ENCODE measurements at regions not wholly inside any gene's neighbourhood (a gene's known extent, or its start where the extent isn't known, plus 50 kb on each side); places are given as distances from the start of the nearest gene placed in this dataset.

GRCh38 chr20:52446421-52447224, 255.0 kb upstream of the ZFP64 start:
- no peaks in the 10 kb centered on the region for H3K9me3 ChIP-seq (ENCODE audit: low read length)
- H3K27me3 ChIP-seq (ENCODE audit: control insufficient read depth in 1 of 2, insufficient read depth in 2 of 2, low read length in 2 of 2), result no peaks in the 10 kb centered on the region
- no peaks in the 10 kb centered on the region for H3K4me1 ChIP-seq (ENCODE audit: insufficient read depth, low read length)

DNA sequence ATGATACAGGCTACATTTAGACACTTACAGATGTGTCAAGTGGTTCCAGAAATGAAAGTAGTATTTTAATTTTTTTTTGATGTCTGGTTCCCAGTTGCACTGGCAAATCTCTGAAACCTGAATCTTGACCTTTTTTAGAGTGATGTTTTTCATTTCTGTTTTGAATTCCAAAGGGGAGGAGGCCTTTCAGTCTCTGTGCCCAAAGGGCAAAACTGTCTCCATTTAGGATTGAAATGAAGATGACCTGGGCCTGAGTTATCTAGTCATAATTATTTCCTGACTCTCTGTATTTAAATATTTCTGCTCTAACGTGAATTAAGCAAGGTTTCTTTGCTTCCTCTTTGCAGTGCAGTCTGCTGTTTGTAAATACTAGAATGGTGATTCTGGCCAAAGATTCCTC, 252.9 kb upstream of the ZFP64 start:
- H3K36me3 ChIP-seq (ENCODE audit: insufficient read depth, low read length), result no peaks in the 10 kb centered on the region
- no peaks in the 10 kb centered on the region for H3K9me3 ChIP-seq (ENCODE audit: low read length)
- H3K27ac ChIP-seq (ENCODE audit: low read depth, low read length), result no peak overlapping the region
- H3K27me3 ChIP-seq (ENCODE audit: control insufficient read depth in 1 of 2, insufficient read depth in 2 of 2, low read length in 2 of 2), result no peaks in the 10 kb centered on the region
- H3K9ac ChIP-seq (ENCODE audit: low read length), result no peak overlapping the region
- H3K4me1 ChIP-seq (ENCODE audit: insufficient read depth, low read length), result no peaks in the 10 kb centered on the region
- H3K4me3 ChIP-seq (ENCODE audit: low read depth in 1 of 2, low read length in 2 of 2), result no peak overlapping the region

More at GRCh38 chr20:52446421-52447224, 255.0 kb upstream of the ZFP64 start:
- no peaks in the 10 kb centered on the region for H3K36me3 ChIP-seq (ENCODE audit: insufficient read depth, low read length)
- no peak overlapping the region for H3K9ac ChIP-seq (ENCODE audit: low read length)
- H3K4me3 ChIP-seq (ENCODE audit: low read depth in 1 of 2, low read length in 2 of 2), result no peak overlapping the region
- H3K27ac ChIP-seq (ENCODE audit: low read depth, low read length), result no peak overlapping the region

DNA sequence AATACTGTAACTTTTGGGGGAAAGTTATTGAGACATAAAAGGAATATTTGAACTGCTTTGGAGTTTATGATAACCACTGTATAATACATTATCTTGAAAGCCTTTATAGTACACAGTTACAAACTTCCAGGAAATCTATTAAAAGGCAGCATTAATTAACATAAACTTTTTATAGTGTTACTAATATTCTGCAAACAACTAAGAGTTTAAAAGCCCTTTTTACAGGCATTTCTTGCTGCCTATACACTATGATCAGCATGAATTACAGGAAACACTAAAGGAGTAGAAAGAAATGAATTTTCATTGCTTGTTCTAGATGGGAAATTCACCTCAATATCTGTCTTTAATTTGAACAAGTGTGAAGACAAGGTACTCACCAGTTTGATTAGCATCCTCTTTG, 252.3 kb upstream of the ZFP64 start:
- Histone ChIP-seq H3K9me3 (ENCODE audit: low read length) (no peaks in the 10 kb centered on the region), H3K9ac (ENCODE audit: low read length) (no peak overlapping the region), H3K27ac (ENCODE audit: low read depth, low read length) (no peak overlapping the region), H3K27me3 (ENCODE audit: control insufficient read depth in 1 of 2, insufficient read depth in 2 of 2, low read length in 2 of 2) (no peaks in the 10 kb centered on the region), H3K4me3 (ENCODE audit: low read depth in 1 of 2, low read length in 2 of 2) (no peak overlapping the region), H3K36me3 (ENCODE audit: insufficient read depth, low read length) (no peaks in the 10 kb centered on the region), H3K4me1 (ENCODE audit: insufficient read depth, low read length) (no peaks in the 10 kb centered on the region)

- no peaks in the 10 kb centered on the region for H3K36me3 ChIP-seq (ENCODE audit: insufficient read depth, low read length)
- no peaks in the 10 kb centered on the region for H3K27me3 ChIP-seq (ENCODE audit: control insufficient read depth in 1 of 2, insufficient read depth in 2 of 2, low read length in 2 of 2)
- H3K4me3 ChIP-seq (ENCODE audit: low read depth in 1 of 2, low read length in 2 of 2), result no peak overlapping the region
- H3K4me1 ChIP-seq (ENCODE audit: insufficient read depth, low read length), result no peaks in the 10 kb centered on the region
- no peaks in the 10 kb centered on the region for H3K9me3 ChIP-seq (ENCODE audit: low read length)
- H3K27ac ChIP-seq (ENCODE audit: low read depth, low read length), result no peak overlapping the region
- no peak overlapping the region for H3K9ac ChIP-seq (ENCODE audit: low read length)
Observed at GRCh38 chr20:52441710-52442109, 250.1 kb upstream of the ZFP64 start.

DNA sequence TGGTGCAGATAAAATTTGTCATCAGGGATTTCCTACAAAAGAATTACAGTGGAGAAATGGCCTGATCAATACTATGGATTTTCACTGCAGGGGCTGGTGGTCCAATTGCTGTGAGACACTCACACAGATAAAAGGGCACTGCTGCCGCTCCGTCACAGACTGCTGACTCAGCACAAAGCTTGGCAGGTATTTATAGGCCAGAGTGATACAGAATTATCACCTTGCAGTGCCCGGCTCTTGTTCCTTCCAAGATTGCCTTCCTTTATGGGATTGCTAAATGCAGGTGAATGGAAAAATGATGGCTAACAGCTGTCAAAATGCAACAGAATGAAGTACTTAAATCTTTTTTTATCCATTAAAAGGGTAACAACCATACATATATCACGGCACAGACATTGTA, 247.8 kb upstream of the ZFP64 start:
- Histone ChIP-seq H3K36me3 (ENCODE audit: insufficient read depth, low read length) (no peaks in the 10 kb centered on the region), H3K27me3 (ENCODE audit: control insufficient read depth in 1 of 2, insufficient read depth in 2 of 2, low read length in 2 of 2) (no peaks in the 10 kb centered on the region), H3K9ac (ENCODE audit: low read length) (no peak overlapping the region), H3K4me1 (ENCODE audit: insufficient read depth, low read length) (no peaks in the 10 kb centered on the region), H3K9me3 (ENCODE audit: low read length) (no peaks in the 10 kb centered on the region), H3K27ac (ENCODE audit: low read depth, low read length) (no peak overlapping the region), H3K4me3 (ENCODE audit: low read depth in 1 of 2, low read length in 2 of 2) (no peak overlapping the region)

DNA sequence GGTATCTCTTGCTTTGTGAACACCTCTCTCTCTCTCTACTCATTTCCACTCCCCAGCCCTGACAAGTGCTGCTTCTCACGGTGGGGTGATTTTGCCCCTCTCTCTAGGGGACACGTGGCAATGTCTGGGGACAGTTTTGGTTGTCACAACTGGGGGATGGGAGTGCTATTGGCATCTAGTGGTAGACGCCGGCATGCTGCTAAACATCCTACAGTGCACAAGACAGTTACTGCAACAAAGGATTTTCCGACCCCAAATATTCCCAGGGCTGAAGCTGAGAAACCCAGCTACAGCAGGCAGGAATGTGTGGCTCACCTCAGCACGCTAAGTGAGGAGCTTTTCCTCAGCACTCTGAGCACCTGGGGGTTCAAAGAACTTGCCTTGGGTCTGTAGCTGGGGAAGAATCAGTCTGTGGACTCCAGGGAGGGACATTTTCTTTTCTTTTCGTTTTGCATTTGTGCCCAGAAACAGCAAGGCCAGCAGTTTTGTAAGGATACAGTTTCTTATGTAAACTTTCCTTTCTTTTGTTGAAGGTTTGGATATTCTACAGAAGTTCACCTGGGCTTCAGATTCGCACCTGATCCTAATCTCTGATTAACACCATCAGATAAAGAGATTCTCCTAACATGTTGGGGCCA, 246.9 kb upstream of the ZFP64 start:
- H3K9ac ChIP-seq (ENCODE audit: low read length), result no peak overlapping the region
- H3K4me1 ChIP-seq (ENCODE audit: insufficient read depth, low read length), result no peaks in the 10 kb centered on the region
- H3K36me3 ChIP-seq (ENCODE audit: insufficient read depth, low read length), result no peaks in the 10 kb centered on the region
- no peaks in the 10 kb centered on the region for H3K27me3 ChIP-seq (ENCODE audit: control insufficient read depth in 1 of 2, insufficient read depth in 2 of 2, low read length in 2 of 2)
- H3K27ac ChIP-seq (ENCODE audit: low read depth, low read length), result no peak overlapping the region
- H3K4me3 ChIP-seq (ENCODE audit: low read depth in 1 of 2, low read length in 2 of 2), result no peak overlapping the region
- no peaks in the 10 kb centered on the region for H3K9me3 ChIP-seq (ENCODE audit: low read length)

- Histone ChIP-seq H3K36me3 (ENCODE audit: insufficient read depth, low read length) (no peaks in the 10 kb centered on the region), H3K27ac (ENCODE audit: low read depth, low read length) (no peak overlapping the region), H3K9ac (ENCODE audit: low read length) (no peak overlapping the region), H3K4me1 (ENCODE audit: insufficient read depth, low read length) (no peaks in the 10 kb centered on the region), H3K4me3 (ENCODE audit: low read depth in 1 of 2, low read length in 2 of 2) (no peak overlapping the region), H3K9me3 (ENCODE audit: low read length) (no peaks in the 10 kb centered on the region), H3K27me3 (ENCODE audit: control insufficient read depth in 1 of 2, insufficient read depth in 2 of 2, low read length in 2 of 2) (no peaks in the 10 kb centered on the region)
Observed at GRCh38 chr20:52434453-52434852, 242.9 kb upstream of the ZFP64 start.

- Histone ChIP-seq H3K4me3 (ENCODE audit: low read depth in 1 of 2, low read length in 2 of 2) (no peak overlapping the region), H3K27ac (ENCODE audit: low read depth, low read length) (no peak overlapping the region), H3K36me3 (ENCODE audit: insufficient read depth, low read length) (no peaks in the 10 kb centered on the region), H3K9me3 (ENCODE audit: low read length) (no peaks in the 10 kb centered on the region), H3K4me1 (ENCODE audit: insufficient read depth, low read length) (no peaks in the 10 kb centered on the region), H3K27me3 (ENCODE audit: control insufficient read depth in 1 of 2, insufficient read depth in 2 of 2, low read length in 2 of 2) (no peaks in the 10 kb centered on the region), H3K9ac (ENCODE audit: low read length) (no peak overlapping the region)
Observed at GRCh38 chr20:52434041-52434425, 242.5 kb upstream of the ZFP64 start.

- Histone ChIP-seq H3K36me3 (ENCODE audit: insufficient read depth, low read length) (no peaks in the 10 kb centered on the region), H3K9me3 (ENCODE audit: low read length) (no peaks in the 10 kb centered on the region), H3K27ac (ENCODE audit: low read depth, low read length) (no peak overlapping the region), H3K9ac (ENCODE audit: low read length) (no peak overlapping the region), H3K4me3 (ENCODE audit: low read depth in 1 of 2, low read length in 2 of 2) (no peak overlapping the region), H3K27me3 (ENCODE audit: control insufficient read depth in 1 of 2, insufficient read depth in 2 of 2, low read length in 2 of 2) (no peaks in the 10 kb centered on the region), H3K4me1 (ENCODE audit: insufficient read depth, low read length) (no peaks in the 10 kb centered on the region)
Observed at GRCh38 chr20:52433326-52434040, 241.9 kb upstream of the ZFP64 start.

DNA sequence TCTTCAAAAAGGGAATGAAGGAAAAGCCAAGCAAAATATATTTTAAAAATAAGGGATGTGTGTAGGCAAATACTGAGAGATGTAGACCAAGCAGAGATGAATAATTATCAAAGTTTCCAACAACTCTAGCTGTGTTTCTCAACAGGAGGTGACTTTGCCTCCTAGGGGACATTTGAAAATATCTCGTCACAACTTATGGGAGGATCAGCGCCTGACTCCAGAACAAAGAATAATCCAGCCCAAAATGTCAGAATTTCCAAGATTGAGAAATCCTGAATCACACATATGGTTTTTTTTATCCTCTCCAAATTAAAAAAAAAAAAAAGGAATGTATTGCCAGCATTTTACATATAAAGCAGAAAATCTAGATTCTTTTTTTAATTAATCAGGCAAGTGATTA, 241.2 kb upstream of the ZFP64 start:
- no peaks in the 10 kb centered on the region for H3K9me3 ChIP-seq (ENCODE audit: low read length)
- no peak overlapping the region for H3K9ac ChIP-seq (ENCODE audit: low read length)
- H3K4me3 ChIP-seq (ENCODE audit: low read depth in 1 of 2, low read length in 2 of 2), result no peak overlapping the region
- no peaks in the 10 kb centered on the region for H3K36me3 ChIP-seq (ENCODE audit: insufficient read depth, low read length)
- no peaks in the 10 kb centered on the region for H3K27me3 ChIP-seq (ENCODE audit: control insufficient read depth in 1 of 2, insufficient read depth in 2 of 2, low read length in 2 of 2)
- H3K27ac ChIP-seq (ENCODE audit: low read depth, low read length), result no peak overlapping the region
- no peaks in the 10 kb centered on the region for H3K4me1 ChIP-seq (ENCODE audit: insufficient read depth, low read length)

- Histone ChIP-seq H3K27ac (ENCODE audit: low read depth, low read length) (no peak overlapping the region), H3K27me3 (ENCODE audit: control insufficient read depth in 1 of 2, insufficient read depth in 2 of 2, low read length in 2 of 2) (no peaks in the 10 kb centered on the region), H3K36me3 (ENCODE audit: insufficient read depth, low read length) (no peaks in the 10 kb centered on the region), H3K9ac (ENCODE audit: low read length) (no peak overlapping the region), H3K4me1 (ENCODE audit: insufficient read depth, low read length) (no peaks in the 10 kb centered on the region), H3K9me3 (ENCODE audit: low read length) (no peaks in the 10 kb centered on the region), H3K4me3 (ENCODE audit: low read depth in 1 of 2, low read length in 2 of 2) (no peak overlapping the region)
Observed at GRCh38 chr20:52429029-52429428, 237.4 kb upstream of the ZFP64 start.
